DND-41 (cell line): ENCODE measurements at regions not wholly inside any gene's neighbourhood (a gene's known extent, or its start where the extent isn't known, plus 50 kb on each side); places are given as distances from the start of the nearest gene placed in this dataset.

Source experiments
- CTCF ChIP-seq: IDR thresholded peaks from 2 replicates; pipeline ENCODE4 v1.5.1; 2012; ENCODE audit warnings: borderline replicate concordance, low read length, moderate library complexity, mild to moderate bottlenecking; ENCODE audit not compliant: poor library complexity, severe bottlenecking; ENCODE audit errors: extremely low read depth
- EZH2 ChIP-seq: IDR thresholded peaks from 3 replicates; pipeline ENCODE4 v1.6.1; 2012; ENCODE audit warnings: borderline replicate concordance, low read depth, mild to moderate bottlenecking, moderate library complexity, low read length, inconsistent platforms; ENCODE audit not compliant: severe bottlenecking

- TF ChIP-seq CTCF (no peak), EZH2 (no peak)
These were observed 412.4 kb downstream of the PCDH17 start for GRCh38 chr13:58043971-58044370.
